ENCODE measurements at regions not wholly inside any gene's neighbourhood (a gene's known extent, or its start where the extent isn't known, plus 50 kb on each side); places are given as distances from the start of the nearest gene placed in this dataset.

GRCh38 chr2:66270247-66270646 lies 164.7 kb upstream of the MEIS1 start:
- no peak for TF ChIP-seq CTCF (IDR thresholded peaks at IDR 0.05; ENCODE audit: borderline replicate concordance, insufficient read depth, low read depth, low read length)
- no peak overlapping the region for H3K4me3 ChIP-seq (ENCODE audit: low read depth, low read length)

- no peak for TF ChIP-seq CTCF (IDR thresholded peaks at IDR 0.05; ENCODE audit: borderline replicate concordance, insufficient read depth, low read depth, low read length)
These were observed 165.8 kb upstream of the MEIS1 start for GRCh38 chr2:66269166-66269565.

DNA sequence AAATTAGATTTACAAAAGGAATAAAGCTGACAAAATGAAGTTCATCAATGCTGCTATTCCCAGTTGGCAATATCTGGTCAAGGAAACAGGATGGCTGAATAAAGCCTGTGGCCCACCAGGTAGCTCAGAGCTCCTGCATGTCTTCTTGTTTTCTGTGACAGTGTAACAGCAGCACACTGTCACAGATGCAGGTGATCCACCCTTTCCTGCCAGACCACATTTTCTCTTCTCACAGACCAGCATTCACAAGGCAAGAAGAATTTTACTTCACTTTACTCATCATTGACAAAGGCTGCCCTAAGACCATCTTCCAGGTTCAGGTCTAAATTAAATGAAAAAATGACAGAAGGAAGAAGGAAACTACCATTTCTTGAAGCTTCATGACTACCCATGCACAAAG lies 166.2 kb upstream of the MEIS1 start:
- TF ChIP-seq CTCF (IDR thresholded peaks at IDR 0.05; ENCODE audit: borderline replicate concordance, insufficient read depth, low read depth, low read length) = no peak
- no peak overlapping the region for H3K4me3 ChIP-seq (ENCODE audit: low read depth, low read length)

More at GRCh38 chr2:66269166-66269565, 165.8 kb upstream of the MEIS1 start:
- no peak overlapping the region for H3K4me3 ChIP-seq (ENCODE audit: low read depth, low read length)

- H3K4me3 ChIP-seq (ENCODE audit: low read depth, low read length) = no peak overlapping the region
- no peak for TF ChIP-seq CTCF (IDR thresholded peaks at IDR 0.05; ENCODE audit: borderline replicate concordance, insufficient read depth, low read depth, low read length)
These were observed 170.6 kb upstream of the MEIS1 start for GRCh38 chr2:66264354-66264753.

DNA sequence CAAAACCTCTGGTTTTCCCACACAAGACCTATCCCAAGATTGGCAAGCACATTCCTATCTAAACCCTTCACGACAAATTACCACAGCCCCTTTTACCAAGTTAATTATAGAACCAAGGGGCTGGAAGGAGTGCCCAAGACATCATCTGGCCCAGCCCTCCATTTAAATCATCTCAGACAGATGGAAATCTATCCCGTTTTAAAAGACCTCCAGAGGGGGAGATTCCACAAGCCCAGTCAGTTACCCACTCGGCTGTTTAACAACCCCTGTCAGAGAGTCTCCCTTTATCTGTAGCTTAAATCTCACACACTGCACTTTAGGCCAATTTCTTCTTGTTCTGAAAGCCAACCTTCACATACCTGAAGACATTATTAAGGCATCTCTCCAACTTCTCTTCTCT lies 179.1 kb upstream of the MEIS1 start:
- H3K4me3 ChIP-seq (ENCODE audit: low read depth, low read length) = no peak overlapping the region
- no peak for TF ChIP-seq CTCF (IDR thresholded peaks at IDR 0.05; ENCODE audit: borderline replicate concordance, insufficient read depth, low read depth, low read length)

DNA sequence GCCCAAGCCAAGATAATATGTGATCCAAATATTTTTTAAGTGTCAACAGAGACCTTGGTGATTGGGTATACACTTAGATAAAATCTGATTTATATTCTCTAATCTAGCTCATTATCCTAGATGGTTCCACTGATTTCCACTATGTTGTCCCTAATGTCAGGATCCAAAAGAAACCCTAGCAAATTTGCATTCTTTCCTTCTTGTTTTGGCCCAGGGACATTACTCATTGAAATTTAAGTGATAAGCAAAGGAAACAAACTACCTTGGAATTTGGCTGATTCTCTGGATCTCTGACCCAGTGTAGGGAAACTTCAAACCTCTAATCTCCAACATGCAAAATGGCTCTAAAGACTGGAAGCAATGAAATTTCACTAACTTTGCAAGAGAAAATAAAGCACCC lies 179.8 kb upstream of the MEIS1 start:
- H3K4me3 ChIP-seq (ENCODE audit: low read depth, low read length) = no peak overlapping the region
- TF ChIP-seq CTCF (IDR thresholded peaks at IDR 0.05; ENCODE audit: borderline replicate concordance, insufficient read depth, low read depth, low read length) = no peak

- TF ChIP-seq CTCF (IDR thresholded peaks at IDR 0.05; ENCODE audit: borderline replicate concordance, insufficient read depth, low read depth, low read length) = no peak
- H3K4me3 ChIP-seq (ENCODE audit: low read depth, low read length) = no peak overlapping the region
These were observed 181.9 kb upstream of the MEIS1 start for GRCh38 chr2:66253066-66253465.
